Tibial nerve (tissue), 4 donors: ENCODE measurements at regions not wholly inside any gene's neighbourhood (a gene's known extent, or its start where the extent isn't known, plus 50 kb on each side); places are given as distances from the start of the nearest gene placed in this dataset.

ENCODE experiments used
- DNase-seq, 2 donors: peaks; one replicate each; pipeline ENCODE4 v3.0.0-alpha.2; 2019; ENCODE audit warnings: low spot score in 2 of 2
- H3K27ac ChIP-seq, 4 donors: fragments of 200-600 bp; sonication (generic) in 3 of 4; one replicate each; pipeline ENCODE4 v1.5.1; 2017 to 2019; ENCODE audit warnings: mild to moderate bottlenecking in 1 of 4
- H3K27me3 ChIP-seq, 2 donors: fragments of 200-600 bp; sonication (generic) in 1 of 2; one replicate each; pipeline versions ENCODE4 v1.5.1 to v1.6.0; 2017 to 2019
- H3K36me3 ChIP-seq, 3 donors: fragments of 200-600 bp; sonication (generic); one replicate each; pipeline ENCODE4 v1.5.1; 2018 to 2019
- H3K4me1 ChIP-seq, 4 donors: fragments of 200-600 bp; sonication (generic) in 3 of 4; one replicate each; pipeline ENCODE4 v1.5.1; 2017 to 2019
- H3K4me3 ChIP-seq, 4 donors: fragments of 200-600 bp; sonication (generic) in 3 of 4; one replicate each; pipeline ENCODE4 v1.5.1; 2017 to 2019; ENCODE audit warnings: mild to moderate bottlenecking in 1 of 4, moderate library complexity in 1 of 4
- H3K9me3 ChIP-seq, 4 donors: fragments of 200-600 bp; sonication (generic) in 3 of 4; one replicate each; pipeline ENCODE4 v1.5.1; 2017 to 2019
- CTCF ChIP-seq, 5 experiments: fragments of 200-600 bp in 3 of 5; fragments of 450-650 bp in 2 of 5; sonication (generic) in 3 of 5; IDR thresholded peaks; one replicate each; pipeline ENCODE4 v1.5.1; 2016 to 2019; ENCODE audit warnings: antibody characterized with exemption in 5 of 5, mild to moderate bottlenecking in 3 of 5, moderate library complexity in 2 of 5
- EP300 ChIP-seq, 2 donors: sonication (generic); formaldehyde crosslinking; IDR thresholded peaks; one replicate each; pipeline ENCODE4 v1.6.1; 2017; ENCODE audit warnings: antibody characterized with exemption in 2 of 2, mild to moderate bottlenecking in 1 of 2
- POLR2A ChIP-seq, 2 donors: fragments of 450-650 bp; IDR thresholded peaks; one replicate each; pipeline ENCODE4 v1.6.1; 2017; ENCODE audit warnings: antibody characterized with exemption in 2 of 2, mild to moderate bottlenecking in 2 of 2, moderate library complexity in 2 of 2
- WGBS, 2 donors: methylation state at CpG; one replicate each; pipeline ENCODE4 v1.1.5; 2018; 5-methylcytosine and 5-hydroxymethylcytosine counted together

GRCh38 chr1:198437332-198437731, 103.1 kb downstream of the ATP6V1G3 start:
- no peaks in the 10 kb centered on the region for H3K9me3 ChIP-seq
- TF ChIP-seq POLR2A (IDR thresholded peaks at IDR 0.05): no peak
- no peak for TF ChIP-seq EP300 (IDR thresholded peaks at IDR 0.05)
- no peak for DNase-seq
- no peaks in the 10 kb centered on the region for H3K4me1 ChIP-seq
- no peaks in the 10 kb centered on the region for H3K36me3 ChIP-seq
- H3K27me3 ChIP-seq: no peaks in the 10 kb centered on the region
- H3K27ac ChIP-seq: no peak overlapping the region
- 61 to 65% methylated on average over 2 of the region's 2 CpGs for WGBS, 2 donors
- no peak overlapping the region for H3K4me3 ChIP-seq

- TF ChIP-seq CTCF (IDR thresholded peaks at IDR 0.05) (no peak), EP300 (IDR thresholded peaks at IDR 0.05) (no peak), POLR2A (IDR thresholded peaks at IDR 0.05) (no peak)
These were observed 104.2 kb downstream of the ATP6V1G3 start for GRCh38 chr1:198436276-198436675.

GRCh38 chr1:198435056-198435455, 105.4 kb downstream of the ATP6V1G3 start:
- peaks cover 0 to 7% (median 2%) of the 10 kb centered on the region in 4 donors for H3K9me3 ChIP-seq
- no peaks in the 10 kb centered on the region for H3K4me1 ChIP-seq
- no peak overlapping the region for H3K4me3 ChIP-seq
- H3K36me3 ChIP-seq: no peaks in the 10 kb centered on the region
- no peaks in the 10 kb centered on the region for H3K27me3 ChIP-seq
- DNase-seq: no peak
- TF ChIP-seq POLR2A (IDR thresholded peaks at IDR 0.05) (no peak), EP300 (IDR thresholded peaks at IDR 0.05) (no peak), CTCF (IDR thresholded peaks at IDR 0.05) (no peak)
- no peak overlapping the region for H3K27ac ChIP-seq

More at GRCh38 chr1:198436276-198436675, 104.2 kb downstream of the ATP6V1G3 start:
- no peak overlapping the region for H3K27ac ChIP-seq
- H3K4me1 ChIP-seq: no peaks in the 10 kb centered on the region
- H3K27me3 ChIP-seq: no peaks in the 10 kb centered on the region
- no peak for DNase-seq
- no peak overlapping the region for H3K4me3 ChIP-seq
- peaks cover 0 to 5% (median 2%) of the 10 kb centered on the region in 4 donors for H3K9me3 ChIP-seq
- no peaks in the 10 kb centered on the region for H3K36me3 ChIP-seq

- no peaks in the 10 kb centered on the region for H3K9me3 ChIP-seq
- H3K4me1 ChIP-seq: no peaks in the 10 kb centered on the region
- no peaks in the 10 kb centered on the region for H3K36me3 ChIP-seq
- H3K27ac ChIP-seq: no peak overlapping the region
- H3K4me3 ChIP-seq: no peak overlapping the region
- no peaks in the 10 kb centered on the region for H3K27me3 ChIP-seq
- 76 to 83% methylated on average over 2 of the region's 2 CpGs for WGBS, 2 donors
- DNase-seq: no peak
- no peak for TF ChIP-seq CTCF (IDR thresholded peaks at IDR 0.05)
- TF ChIP-seq EP300 (IDR thresholded peaks at IDR 0.05): no peak
- TF ChIP-seq POLR2A (IDR thresholded peaks at IDR 0.05): no peak
These were observed 116.0 kb downstream of the ATP6V1G3 start for GRCh38 chr1:198424441-198424840.

GRCh38 chr1:198423673-198424072, 116.8 kb downstream of the ATP6V1G3 start:
- H3K36me3 ChIP-seq: no peaks in the 10 kb centered on the region
- no peak overlapping the region for H3K27ac ChIP-seq
- WGBS, 2 donors: 78 to 86% methylated on average over 1 of the region's 1 CpG
- H3K4me3 ChIP-seq: no peak overlapping the region
- no peaks in the 10 kb centered on the region for H3K27me3 ChIP-seq
- TF ChIP-seq CTCF (IDR thresholded peaks at IDR 0.05): no peak
- TF ChIP-seq POLR2A (IDR thresholded peaks at IDR 0.05): no peak
- no peak for TF ChIP-seq EP300 (IDR thresholded peaks at IDR 0.05)
- no peaks in the 10 kb centered on the region for H3K9me3 ChIP-seq
- DNase-seq: no peak
- H3K4me1 ChIP-seq: no peaks in the 10 kb centered on the region

- no peaks in the 10 kb centered on the region for H3K9me3 ChIP-seq
- H3K36me3 ChIP-seq: no peaks in the 10 kb centered on the region
- no peaks in the 10 kb centered on the region for H3K4me1 ChIP-seq
- H3K27me3 ChIP-seq: no peaks in the 10 kb centered on the region
- DNase-seq: no peak
- H3K27ac ChIP-seq: no peak overlapping the region
- TF ChIP-seq EP300 (IDR thresholded peaks at IDR 0.05): no peak
- no peak for TF ChIP-seq POLR2A (IDR thresholded peaks at IDR 0.05)
- no peak for TF ChIP-seq CTCF (IDR thresholded peaks at IDR 0.05)
- H3K4me3 ChIP-seq: no peak overlapping the region
These were observed 123.4 kb downstream of the ATP6V1G3 start for GRCh38 chr1:198417039-198417438.
